ENCODE measurements at regions not wholly inside any gene's neighbourhood (a gene's known extent, or its start where the extent isn't known, plus 50 kb on each side); places are given as distances from the start of the nearest gene placed in this dataset.

- Histone ChIP-seq H3K79me2 (ENCODE audit: insufficient read depth, low read length) (no peaks in the 10 kb centered on the region), H3K27ac (ENCODE audit: low read depth, low read length) (no peak overlapping the region), H3K4me2 (ENCODE audit: low read length) (no peak overlapping the region), H3K9me3 (ENCODE audit: control insufficient read depth in 1 of 2, insufficient read depth in 1 of 2, low read depth in 1 of 2, low read length in 2 of 2) (peaks cover 4 to 10% of the 10 kb centered on the region in 2 experiments; a peak in 2 of 4 replicates), H2AFZ (ENCODE audit: low read depth, low read length, poor library complexity, severe bottlenecking) (no peak overlapping the region), H3K4me3 (replicated peaks in 1 of 2; ENCODE audit: low read depth in 1 of 2, low read length in 2 of 2) (no peak overlapping the region), H3K4me1 (ENCODE audit: control insufficient read depth in 1 of 2, insufficient read depth in 2 of 2, low read length in 2 of 2) (no peaks in the 10 kb centered on the region), H3K9ac (ENCODE audit: low read length) (no peak overlapping the region), H3K36me3 (ENCODE audit: control insufficient read depth in 1 of 2, insufficient read depth in 2 of 2, low read length in 2 of 2) (no peaks in the 10 kb centered on the region), H3K9me2 (ENCODE audit: insufficient read depth) (no peaks in the 10 kb centered on the region), H3K27me3 (ENCODE audit: insufficient read depth, low read length) (no peaks in the 10 kb centered on the region), H4K20me1 (ENCODE audit: insufficient read depth) (no peaks in the 10 kb centered on the region)
- no peak for TF ChIP-seq SIN3A (IDR thresholded peaks at IDR 0.05; ENCODE audit: low read depth)
- TF ChIP-seq CTCF (IDR thresholded peaks at IDR 0.05 in 2 of 3, conservative IDR thresholded peaks at IDR 0.05 in 1 of 3; ENCODE audit: borderline replicate concordance in 1 of 3, insufficient read depth in 1 of 3, low read depth in 2 of 3, low read length in 2 of 3), result no peak
- no peak for TF ChIP-seq CBX3 (IDR thresholded peaks at IDR 0.05; ENCODE audit: low read depth)
- no peak for TF ChIP-seq EGR1 (IDR thresholded peaks at IDR 0.05; ENCODE audit: low read depth)
- no peak for TF ChIP-seq SP1 (IDR thresholded peaks at IDR 0.05; ENCODE audit: low read depth)
- TF ChIP-seq SRF (IDR thresholded peaks at IDR 0.05; ENCODE audit: low read depth), result no peak
- TF ChIP-seq YY1 (IDR thresholded peaks at IDR 0.05; ENCODE audit: extremely low read depth, insufficient replicate concordance, low read depth, low read length), result no peak
- TF ChIP-seq FOSL1 (IDR thresholded peaks at IDR 0.05; ENCODE audit: low read depth), result no peak
- no peak for TF ChIP-seq EZH2 (IDR thresholded peaks at IDR 0.05)
- no peak for TF ChIP-seq ZFX (IDR thresholded peaks at IDR 0.05)
- TF ChIP-seq ZNF274 (IDR thresholded peaks at IDR 0.05; ENCODE audit: low read depth, low read length), result no peak
- ATAC-seq (no peak), DNase-seq (ENCODE audit: low read depth, low spot score) (no peak)
- CTCF ChIA-PET, result no interaction called here
- intact Hi-C loops (cut with micrococcal nuclease), result no loop called here
- RAD21 ChIA-PET (ENCODE audit: low non-redundant PET in 1 of 2, low total read pairs in 2 of 2, uncharacterized antibody in 2 of 2, unreplicated experiment in 2 of 2), result no interaction called here
- POLR2A ChIA-PET, result no interaction called here
- no TSS peak for BruUV-seq (replicated peaks)
Observed at GRCh38 chr12:124214574-124214973, 80.3 kb upstream of the RFLNA start.
